D721Med (cell line): ENCODE measurements at regions not wholly inside any gene's neighbourhood (a gene's known extent, or its start where the extent isn't known, plus 50 kb on each side); places are given as distances from the start of the nearest gene placed in this dataset.

Experiments
- DNase-seq: peaks from one replicate; pipeline ENCODE4 v3.0.0; 2011; ENCODE audit warnings: low spot score; ENCODE audit not compliant: insufficient read length
- FAIRE-seq: peaks from 2 replicates; lab custom pipeline; 2011; peaks lifted over from hg19 to GRCh38; lab: Jason Lieb, UNC
- CTCF ChIP-seq: IDR thresholded peaks from 2 replicates; pipeline ENCODE4 v1.5.1; 2012; ENCODE audit warnings: mild to moderate bottlenecking, control low read depth; ENCODE audit not compliant: insufficient read depth; ENCODE audit errors: missing control alignments

- no peak for FAIRE-seq
- no peak for DNase-seq
- no peak for TF ChIP-seq CTCF
Measured at GRCh38 chr2:104793966-104794365, 59.9 kb upstream of the POU3F3 start.

GRCh38 chr2:104794441-104794840 is 59.5 kb upstream of the POU3F3 start:
- no peak for TF ChIP-seq CTCF
- DNase-seq: no peak
- no peak for FAIRE-seq
